Occipital lobe (tissue), 1 donor: ENCODE measurements at regions not wholly inside any gene's neighbourhood (a gene's known extent, or its start where the extent isn't known, plus 50 kb on each side); places are given as distances from the start of the nearest gene placed in this dataset.
"Not testable (repeated sequence)": the region's sequence is repeated elsewhere in the genome, so short reads cannot be mapped to it uniquely, and the experiment has no call there.

Source experiments
- DNase-seq: peaks from one replicate; lab custom pipeline; 2025; lab: John Stamatoyannopoulos, UW

GRCh38 chr14:104304451-104305351 lies 166.3 kb downstream of the KIF26A start:
- no peak for DNase-seq

- no peak for DNase-seq
Observed at GRCh38 chr14:104305511-104306449, 167.4 kb downstream of the KIF26A start.

GRCh38 chr14:104306450-104307040 lies 168.2 kb downstream of the KIF26A start:
- DNase-seq, result no peak

- no peak for DNase-seq
Observed at GRCh38 chr14:104307246-104307626, 168.8 kb downstream of the KIF26A start.

GRCh38 chr14:104307627-104308401 lies 169.4 kb downstream of the KIF26A start:
- no peak for DNase-seq

- not testable (repeated sequence) for DNase-seq
Observed at GRCh38 chr14:104308534-104308933, 170.1 kb downstream of the KIF26A start.

GRCh38 chr14:104309657-104310369 lies 171.4 kb downstream of the KIF26A start:
- DNase-seq, result no peak

- no peak for DNase-seq
Observed at GRCh38 chr14:104311358-104311757, 173.0 kb downstream of the KIF26A start.

GRCh38 chr14:104313674-104314073 lies 175.3 kb downstream of the KIF26A start:
- no peak for DNase-seq

GRCh38 chr14:104314251-104314941 lies 176.0 kb downstream of the KIF26A start:
- DNase-seq, result no peak

GRCh38 chr14:104315169-104315568 lies 176.8 kb downstream of the KIF26A start:
- DNase-seq, result no peak

- DNase-seq, result no peak
Observed at GRCh38 chr14:104315625-104316024, 177.2 kb downstream of the KIF26A start.

- no peak for DNase-seq
Observed at GRCh38 chr14:104316121-104316722, 177.8 kb downstream of the KIF26A start.

GRCh38 chr14:104316723-104317491 lies 178.5 kb downstream of the KIF26A start:
- DNase-seq, result no peak

GRCh38 chr14:104317492-104317805 lies 179.1 kb downstream of the KIF26A start:
- no peak for DNase-seq

- no peak for DNase-seq
Observed at GRCh38 chr14:104317975-104318557, 179.7 kb downstream of the KIF26A start.

- no peak for DNase-seq
Observed at GRCh38 chr14:104318558-104319490, 180.4 kb downstream of the KIF26A start.
